ENCODE measurements at regions not wholly inside any gene's neighbourhood (a gene's known extent, or its start where the extent isn't known, plus 50 kb on each side); places are given as distances from the start of the nearest gene placed in this dataset. TPM values are rescaled to one million over a fixed set of nuclear protein-coding genes. Genes with fewer than 3 reads are reported as not detected.

GRCh38 chr6:43838276-43839036 is 68.4 kb downstream of the VEGFA start:
- H3K9me3 ChIP-seq (ENCODE audit: low read depth, low read length): no peaks in the 10 kb centered on the region
- H3K36me3 ChIP-seq (ENCODE audit: insufficient read depth, low read length): no peaks in the 10 kb centered on the region
- no peaks in the 10 kb centered on the region for H4K20me1 ChIP-seq (ENCODE audit: insufficient read depth, low read length)
- no peaks in the 10 kb centered on the region for H3K27me3 ChIP-seq (ENCODE audit: insufficient read depth, low read length)
- DNase-seq (ENCODE audit: insufficient read length, low spot score, missing footprints): peak; percentile 86
- peaks cover 37% of the 10 kb centered on the region for H3K4me1 ChIP-seq (ENCODE audit: insufficient read depth, low read length)
- H3K4me2 ChIP-seq (ENCODE audit: insufficient read depth, low read length): peak overlapping the region; percentile 61
- H3K79me2 ChIP-seq (ENCODE audit: insufficient read depth, low read length): no peaks in the 10 kb centered on the region
- H3K27ac ChIP-seq (ENCODE audit: low read depth, low read length): peak overlapping the region; percentile 61
- H3K4me3 ChIP-seq (ENCODE audit: insufficient read depth, low read length): no peak overlapping the region
- peak overlapping the region; percentile 8 for H2AFZ ChIP-seq (ENCODE audit: low read length)
- peak; percentile 51 for TF ChIP-seq CTCF (IDR thresholded peaks at IDR 0.05; ENCODE audit: extremely low read depth, low read depth, low read length)

GRCh38 chr6:43837507-43837906 is 67.5 kb downstream of the VEGFA start:
- no peak for TF ChIP-seq CTCF (IDR thresholded peaks at IDR 0.05; ENCODE audit: extremely low read depth, low read depth, low read length)
- Histone ChIP-seq H3K9me3 (ENCODE audit: low read depth, low read length) (no peaks in the 10 kb centered on the region), H2AFZ (ENCODE audit: low read length) (no peak overlapping the region), H4K20me1 (ENCODE audit: insufficient read depth, low read length) (no peaks in the 10 kb centered on the region), H3K4me3 (ENCODE audit: insufficient read depth, low read length) (no peak overlapping the region), H3K27ac (ENCODE audit: low read depth, low read length) (no peak overlapping the region), H3K4me1 (ENCODE audit: insufficient read depth, low read length) (peaks cover 36% of the 10 kb centered on the region), H3K27me3 (ENCODE audit: insufficient read depth, low read length) (no peaks in the 10 kb centered on the region), H3K36me3 (ENCODE audit: insufficient read depth, low read length) (no peaks in the 10 kb centered on the region), H3K4me2 (ENCODE audit: insufficient read depth, low read length) (no peak overlapping the region), H3K79me2 (ENCODE audit: insufficient read depth, low read length) (no peaks in the 10 kb centered on the region)
- DNase-seq (ENCODE audit: insufficient read length, low spot score, missing footprints): no peak

- no peaks in the 10 kb centered on the region for H3K79me2 ChIP-seq (ENCODE audit: insufficient read depth, low read length)
- no peaks in the 10 kb centered on the region for H3K9me3 ChIP-seq (ENCODE audit: low read depth, low read length)
- no peak for DNase-seq (ENCODE audit: insufficient read length, low spot score, missing footprints)
- no peak overlapping the region for H3K4me3 ChIP-seq (ENCODE audit: insufficient read depth, low read length)
- H3K4me1 ChIP-seq (ENCODE audit: insufficient read depth, low read length): peaks cover 28% of the 10 kb centered on the region
- no peak for TF ChIP-seq CTCF (IDR thresholded peaks at IDR 0.05; ENCODE audit: extremely low read depth, low read depth, low read length)
- no peaks in the 10 kb centered on the region for H4K20me1 ChIP-seq (ENCODE audit: insufficient read depth, low read length)
- H3K27ac ChIP-seq (ENCODE audit: low read depth, low read length): no peak overlapping the region
- peaks cover 4% of the 10 kb centered on the region for H3K27me3 ChIP-seq (ENCODE audit: insufficient read depth, low read length)
- no peak overlapping the region for H2AFZ ChIP-seq (ENCODE audit: low read length)
- H3K4me2 ChIP-seq (ENCODE audit: insufficient read depth, low read length): no peak overlapping the region
- no peaks in the 10 kb centered on the region for H3K36me3 ChIP-seq (ENCODE audit: insufficient read depth, low read length)
These were observed 66.7 kb downstream of the VEGFA start for GRCh38 chr6:43836507-43837240.

Small RNAs in the stretch of these regions (small RNA-seq; reads per million reads assigned to genes)
- not detected for gene AL157371.1

Measured in osteoblast (primary cell).